H9 (cell line): ENCODE measurements at regions not wholly inside any gene's neighbourhood (a gene's known extent, or its start where the extent isn't known, plus 50 kb on each side); places are given as distances from the start of the nearest gene placed in this dataset.

Source experiments
- DNase-seq: peaks from one replicate; pipeline ENCODE4 v3.0.0-alpha.2; 2017
- H2AFZ ChIP-seq: one replicate; pipeline ENCODE4 v1.6.1; 2013; ENCODE audit warnings: mild to moderate bottlenecking, low read length, control low read depth, moderate library complexity
- H2AK5ac ChIP-seq: 2 replicates; pipeline ENCODE4 v1.6.1; 2013; ENCODE audit warnings: low read length, control low read depth, mixed read lengths; ENCODE audit not compliant: insufficient read length
- H2BK120ac ChIP-seq: one replicate; pipeline ENCODE4 v1.6.1; 2013; ENCODE audit warnings: low read depth, mild to moderate bottlenecking, low read length, control low read depth, inconsistent platforms; ENCODE audit not compliant: poor library complexity, severe bottlenecking
- H2BK12ac ChIP-seq: 2 replicates; pipeline ENCODE4 v1.6.1; 2013; ENCODE audit warnings: low read length, control low read depth, mixed read lengths, low read depth; ENCODE audit not compliant: insufficient read length
- H2BK15ac ChIP-seq: 2 replicates; pipeline ENCODE4 v1.6.1; 2013; ENCODE audit warnings: low read depth, low read length, control low read depth
- H2BK20ac ChIP-seq: one replicate; pipeline ENCODE4 v1.6.1; 2013; ENCODE audit warnings: low read depth, mild to moderate bottlenecking, low read length, control low read depth, inconsistent platforms; ENCODE audit not compliant: poor library complexity, severe bottlenecking
- H2BK5ac ChIP-seq: 2 replicates; pipeline ENCODE4 v1.6.1; 2013; ENCODE audit warnings: low read length, control low read depth, mixed read lengths; ENCODE audit not compliant: insufficient read length
- H3K14ac ChIP-seq: 2 replicates; pipeline ENCODE4 v1.6.1; 2013; ENCODE audit warnings: low read length, control low read depth; ENCODE audit not compliant: insufficient read depth
- H3K18ac ChIP-seq: 2 replicates; pipeline ENCODE4 v1.6.1; 2013; ENCODE audit warnings: low read depth, mild to moderate bottlenecking, mixed read lengths, low read length, control low read depth; ENCODE audit not compliant: insufficient read length
- H3K23ac ChIP-seq: 2 replicates; pipeline ENCODE4 v1.6.1; 2013; ENCODE audit warnings: low read length, control low read depth, mixed read lengths, low read depth; ENCODE audit not compliant: insufficient read length
- H3K23me2 ChIP-seq: 2 replicates; pipeline ENCODE4 v1.6.1; 2013; ENCODE audit warnings: low read depth, mild to moderate bottlenecking, mixed read lengths, low read length, control low read depth; ENCODE audit not compliant: insufficient read length, poor library complexity, severe bottlenecking
- H3K27ac ChIP-seq: 2 replicates; pipeline ENCODE4 v1.5.1; 2013; ENCODE audit warnings: low read length, control low read depth, mixed read lengths, low read depth; ENCODE audit not compliant: insufficient read length
- H3K27me3 ChIP-seq: 2 replicates; pipeline ENCODE4 v1.6.1; 2013; ENCODE audit warnings: low read length, control low read depth, inconsistent platforms; ENCODE audit not compliant: insufficient read depth
- H3K4ac ChIP-seq: 2 replicates; pipeline ENCODE4 v1.6.1; 2013; ENCODE audit warnings: low read depth, mild to moderate bottlenecking, control low read depth, inconsistent platforms, low read length, moderate library complexity
- H3K4me1 ChIP-seq: 2 replicates; pipeline ENCODE4 v1.6.1; 2013; ENCODE audit warnings: low read length, control low read depth, inconsistent platforms; ENCODE audit not compliant: insufficient read depth
- H3K4me2 ChIP-seq: 2 replicates; pipeline ENCODE4 v1.6.1; 2013; ENCODE audit warnings: low read length, control low read depth, mixed read lengths; ENCODE audit not compliant: insufficient read length, insufficient read depth
- H3K56ac ChIP-seq: 2 replicates; pipeline ENCODE4 v1.6.1; 2013; ENCODE audit warnings: low read depth, mild to moderate bottlenecking, mixed read lengths, low read length, control low read depth; ENCODE audit not compliant: insufficient read length
- H3K79me1 ChIP-seq: 2 replicates; pipeline ENCODE4 v1.6.1; 2013; ENCODE audit warnings: low read depth, mild to moderate bottlenecking, moderate library complexity, low read length, control low read depth, inconsistent platforms; ENCODE audit not compliant: insufficient read depth, poor library complexity, severe bottlenecking
- H3K79me2 ChIP-seq: 2 replicates; pipeline ENCODE4 v1.6.1; 2013; ENCODE audit warnings: low read length, control low read depth, inconsistent platforms; ENCODE audit not compliant: insufficient read depth
- H3K9ac ChIP-seq: 2 replicates; pipeline ENCODE4 v1.6.1; 2013; ENCODE audit warnings: low read length, control low read depth, mixed read lengths; ENCODE audit not compliant: insufficient read length; ENCODE audit errors: extremely low read depth
- H3K9me3 ChIP-seq: one replicate; pipeline ENCODE4 v1.6.1; 2013; ENCODE audit warnings: low read depth, low read length, inconsistent platforms; ENCODE audit not compliant: control insufficient read depth
- H3T11ph ChIP-seq: one replicate; pipeline ENCODE4 v1.6.1; 2013; ENCODE audit warnings: mild to moderate bottlenecking, low read length, control low read depth, inconsistent platforms
- H4K20me1 ChIP-seq: one replicate; pipeline ENCODE4 v1.6.1; 2013; ENCODE audit not compliant: control insufficient read depth, insufficient read length, insufficient read depth
- H4K5ac ChIP-seq: 2 replicates; pipeline ENCODE4 v1.6.1; 2013; ENCODE audit warnings: low read depth, mild to moderate bottlenecking, mixed read lengths, low read length, control low read depth; ENCODE audit not compliant: insufficient read length
- H4K8ac ChIP-seq: replicated peaks from 2 replicates; pipeline ENCODE4 v1.6.1; 2013; ENCODE audit warnings: low read length, control low read depth, mixed read lengths, low read depth; ENCODE audit not compliant: insufficient read length
- H4K91ac ChIP-seq: 2 replicates; pipeline ENCODE4 v1.6.1; 2013; ENCODE audit warnings: low read depth, mild to moderate bottlenecking, moderate library complexity, mixed read lengths, low read length, control low read depth; ENCODE audit not compliant: insufficient read length
- H3K27ac Mint-ChIP-seq, 3 experiments: 2 replicates in 2 of 3; 3 replicates in 1 of 3; pipeline ENCODE4 v1.8.0; 2020 to 2021; ENCODE audit warnings: mixed read lengths in 3 of 3, mild to moderate bottlenecking in 1 of 3, moderate library complexity in 1 of 3
- H3K27me3 Mint-ChIP-seq: 2 replicates; pipeline ENCODE4 v1.8.0; 2021; ENCODE audit warnings: low read depth, mild to moderate bottlenecking, moderate library complexity, mixed read lengths
- H3K36me3 Mint-ChIP-seq, 3 experiments: 2 replicates in 2 of 3; 3 replicates in 1 of 3; pipeline ENCODE4 v1.8.0; 2020 to 2021; ENCODE audit warnings: low read depth in 3 of 3, mixed read lengths in 3 of 3; ENCODE audit not compliant: insufficient read depth in 1 of 3
- H3K4me1 Mint-ChIP-seq, 2 experiments: 2 replicates each; pipeline ENCODE4 v1.8.0; 2020; ENCODE audit warnings: mixed read lengths in 2 of 2
- H3K4me3 Mint-ChIP-seq, 2 experiments: 2 replicates in 1 of 2; 3 replicates in 1 of 2; pipeline ENCODE4 v1.8.0; 2020 to 2021; ENCODE audit warnings: mild to moderate bottlenecking in 2 of 2, mixed read lengths in 2 of 2, moderate library complexity in 1 of 2
- H3K9me3 Mint-ChIP-seq, 2 experiments: 2 replicates in 1 of 2; 3 replicates in 1 of 2; pipeline ENCODE4 v1.8.0; 2020; ENCODE audit warnings: mild to moderate bottlenecking in 2 of 2, mixed read lengths in 2 of 2, moderate library complexity in 1 of 2
- WGBS: extraction: QIAGEN DNeasy Blood & Tissue Kit; methylation state at CpG from one replicate; pipeline ENCODE4 v1.1.7; 2013; ENCODE audit warnings: missing lambda C conversion rate, low lambda C conversion rate, mixed read lengths; ENCODE audit not compliant: insufficient read length; ENCODE audit errors: extremely low coverage; 5-methylcytosine and 5-hydroxymethylcytosine counted together
- TF ChIP-seq, protein P1 (sequence below): fragments of 200-600 bp; sonication (generic); conservative IDR thresholded peaks from 3 replicates; pipeline ENCODE4 v1.8.0; 2021; ENCODE audit warnings: antibody characterized with exemption, mild to moderate bottlenecking

DNA sequence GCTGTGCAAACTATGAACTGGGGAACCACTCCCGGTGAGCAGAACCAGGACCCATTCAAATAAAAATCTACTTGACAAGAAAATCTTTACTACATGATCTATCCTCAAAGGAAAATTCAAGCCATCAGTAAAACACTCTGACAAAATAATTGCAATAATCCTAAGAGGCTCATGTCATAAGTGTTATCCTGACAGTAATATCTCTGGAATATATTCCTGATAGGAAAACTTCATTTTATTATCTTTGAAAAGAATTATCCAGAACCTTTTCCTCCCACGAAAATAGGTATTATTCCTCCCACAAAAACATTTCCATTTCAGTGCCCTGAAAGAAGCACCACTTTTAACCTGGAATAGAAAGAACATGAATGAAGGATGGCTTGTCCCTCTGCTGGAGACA lies 357.7 kb upstream of the PCDH7 start:
- H4K91ac ChIP-seq: no peak overlapping the region
- no peaks in the 10 kb centered on the region for H3K79me2 ChIP-seq
- no peak for DNase-seq
- no peak overlapping the region for H3T11ph ChIP-seq
- H3K9ac ChIP-seq: no peak overlapping the region
- no peak overlapping the region for H2AK5ac ChIP-seq
- no peaks in the 10 kb centered on the region for H4K20me1 ChIP-seq
- no peak overlapping the region for H4K5ac ChIP-seq
- H3K56ac ChIP-seq: no peak overlapping the region
- no peak overlapping the region for H2BK20ac ChIP-seq
- Mint-ChIP-seq H3K27me3 (no peaks in the 10 kb centered on the region), H3K4me1 (peaks cover 0 to 3% of the 10 kb centered on the region in 2 experiments; a peak in 1 of 4 replicates), H3K9me3 (no peaks in the 10 kb centered on the region; a peak in 1 of 5 replicates), H3K36me3 (peaks cover 0 to 5% (median 0%) of the 10 kb centered on the region in 3 experiments; a peak in 1 of 7 replicates), H3K27ac (no peak overlapping the region), H3K4me3 (no peak overlapping the region)
- TF ChIP-seq, protein P1, sequence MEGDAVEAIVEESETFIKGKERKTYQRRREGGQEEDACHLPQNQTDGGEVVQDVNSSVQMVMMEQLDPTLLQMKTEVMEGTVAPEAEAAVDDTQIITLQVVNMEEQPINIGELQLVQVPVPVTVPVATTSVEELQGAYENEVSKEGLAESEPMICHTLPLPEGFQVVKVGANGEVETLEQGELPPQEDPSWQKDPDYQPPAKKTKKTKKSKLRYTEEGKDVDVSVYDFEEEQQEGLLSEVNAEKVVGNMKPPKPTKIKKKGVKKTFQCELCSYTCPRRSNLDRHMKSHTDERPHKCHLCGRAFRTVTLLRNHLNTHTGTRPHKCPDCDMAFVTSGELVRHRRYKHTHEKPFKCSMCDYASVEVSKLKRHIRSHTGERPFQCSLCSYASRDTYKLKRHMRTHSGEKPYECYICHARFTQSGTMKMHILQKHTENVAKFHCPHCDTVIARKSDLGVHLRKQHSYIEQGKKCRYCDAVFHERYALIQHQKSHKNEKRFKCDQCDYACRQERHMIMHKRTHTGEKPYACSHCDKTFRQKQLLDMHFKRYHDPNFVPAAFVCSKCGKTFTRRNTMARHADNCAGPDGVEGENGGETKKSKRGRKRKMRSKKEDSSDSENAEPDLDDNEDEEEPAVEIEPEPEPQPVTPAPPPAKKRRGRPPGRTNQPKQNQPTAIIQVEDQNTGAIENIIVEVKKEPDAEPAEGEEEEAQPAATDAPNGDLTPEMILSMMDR: no peak
- no peak overlapping the region for H3K27ac ChIP-seq
- no peaks in the 10 kb centered on the region for H3K79me1 ChIP-seq
- no CpG with 5 or more reads among the region's 2 CpGs for WGBS
- H3K4me1 ChIP-seq: no peaks in the 10 kb centered on the region
- H3K9me3 ChIP-seq: no peaks in the 10 kb centered on the region
- no peak overlapping the region for H2AFZ ChIP-seq
- H2BK120ac ChIP-seq: no peak overlapping the region
- no peak overlapping the region for H3K4me2 ChIP-seq
- no peak overlapping the region for H2BK12ac ChIP-seq
- H3K23ac ChIP-seq: no peak overlapping the region
- no peaks in the 10 kb centered on the region for H3K27me3 ChIP-seq
- H2BK15ac ChIP-seq: no peak overlapping the region
- no peaks in the 10 kb centered on the region for H3K23me2 ChIP-seq
- H2BK5ac ChIP-seq: no peak overlapping the region
- no peak overlapping the region for H3K18ac ChIP-seq
- no peak overlapping the region for H3K14ac ChIP-seq
- no peak overlapping the region for H3K4ac ChIP-seq
- H4K8ac ChIP-seq: no peak overlapping the region
